VCaP (cell line): ENCODE measurements at regions not wholly inside any gene's neighbourhood (a gene's known extent, or its start where the extent isn't known, plus 50 kb on each side); places are given as distances from the start of the nearest gene placed in this dataset.
A peak's percentile ranks its signal among the peaks of the same experiment; 100 is the strongest.

Experiments
- H3K27ac ChIP-seq: fragments of 450-650 bp; 2 replicates; pipeline ENCODE4 v1.5.1; 2017
- TF ChIP-seq, protein P1 (sequence below): fragments of 450-650 bp; conservative IDR thresholded peaks from 2 replicates; pipeline ENCODE4 v1.5.1; 2017; ENCODE audit warnings: mild to moderate bottlenecking, moderate library complexity

DNA sequence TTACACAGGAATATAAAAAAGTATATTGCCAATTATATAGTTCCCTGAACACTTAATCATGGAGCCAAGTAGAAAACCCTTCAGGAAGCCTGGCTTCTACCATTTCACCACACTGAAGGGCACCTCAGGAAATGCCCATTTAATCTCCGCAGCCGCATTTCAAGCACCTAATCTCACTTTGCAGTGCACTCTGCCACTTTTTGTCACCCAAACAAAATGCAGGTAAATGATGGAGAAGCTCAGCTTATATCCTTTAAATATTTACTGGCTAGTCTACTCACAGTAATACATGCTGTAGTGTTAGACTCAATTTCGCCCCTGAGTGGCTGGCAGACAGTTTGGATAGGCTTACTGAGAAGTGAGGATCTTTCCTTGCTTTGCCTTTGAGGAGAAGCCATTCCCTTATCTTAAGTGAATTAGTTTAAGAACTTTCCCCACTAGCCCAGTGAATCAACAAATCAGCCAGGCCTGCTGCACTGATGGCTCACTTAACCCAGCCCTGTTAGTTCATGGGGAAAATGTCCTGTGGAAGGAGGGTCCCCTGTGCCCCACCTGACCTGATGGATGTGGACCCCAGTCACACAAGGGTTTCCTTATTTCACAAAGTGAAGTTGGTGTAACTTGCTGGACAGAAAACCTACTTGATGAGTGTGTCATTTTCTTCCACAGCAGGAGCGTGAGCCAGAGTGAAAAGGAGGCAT is 209.7 kb downstream of the CAAP1 start:
- peak overlapping the region; percentile 54 for H3K27ac ChIP-seq
- TF ChIP-seq, protein P1, sequence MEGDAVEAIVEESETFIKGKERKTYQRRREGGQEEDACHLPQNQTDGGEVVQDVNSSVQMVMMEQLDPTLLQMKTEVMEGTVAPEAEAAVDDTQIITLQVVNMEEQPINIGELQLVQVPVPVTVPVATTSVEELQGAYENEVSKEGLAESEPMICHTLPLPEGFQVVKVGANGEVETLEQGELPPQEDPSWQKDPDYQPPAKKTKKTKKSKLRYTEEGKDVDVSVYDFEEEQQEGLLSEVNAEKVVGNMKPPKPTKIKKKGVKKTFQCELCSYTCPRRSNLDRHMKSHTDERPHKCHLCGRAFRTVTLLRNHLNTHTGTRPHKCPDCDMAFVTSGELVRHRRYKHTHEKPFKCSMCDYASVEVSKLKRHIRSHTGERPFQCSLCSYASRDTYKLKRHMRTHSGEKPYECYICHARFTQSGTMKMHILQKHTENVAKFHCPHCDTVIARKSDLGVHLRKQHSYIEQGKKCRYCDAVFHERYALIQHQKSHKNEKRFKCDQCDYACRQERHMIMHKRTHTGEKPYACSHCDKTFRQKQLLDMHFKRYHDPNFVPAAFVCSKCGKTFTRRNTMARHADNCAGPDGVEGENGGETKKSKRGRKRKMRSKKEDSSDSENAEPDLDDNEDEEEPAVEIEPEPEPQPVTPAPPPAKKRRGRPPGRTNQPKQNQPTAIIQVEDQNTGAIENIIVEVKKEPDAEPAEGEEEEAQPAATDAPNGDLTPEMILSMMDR: no peak

DNA sequence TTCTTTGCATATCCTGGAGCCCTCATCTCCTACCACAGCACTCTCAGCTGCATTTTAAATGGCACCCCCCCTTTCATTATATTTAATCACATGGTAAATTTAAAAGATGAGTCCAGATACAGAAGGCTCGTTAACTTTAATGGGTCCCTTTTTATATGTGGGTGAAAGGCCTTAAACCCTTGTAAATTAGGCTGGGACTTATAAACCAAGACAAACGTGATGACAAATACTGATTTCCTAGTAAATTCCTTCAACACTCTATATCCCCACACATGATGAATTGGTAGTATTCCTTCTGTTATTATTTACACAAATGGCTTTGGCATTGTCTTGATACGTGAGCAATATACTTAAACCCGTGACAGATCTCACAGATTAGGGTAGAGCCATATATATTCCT is 210.6 kb downstream of the CAAP1 start:
- peak overlapping the region; percentile 54 for H3K27ac ChIP-seq
- TF ChIP-seq, protein P1: no peak

DNA sequence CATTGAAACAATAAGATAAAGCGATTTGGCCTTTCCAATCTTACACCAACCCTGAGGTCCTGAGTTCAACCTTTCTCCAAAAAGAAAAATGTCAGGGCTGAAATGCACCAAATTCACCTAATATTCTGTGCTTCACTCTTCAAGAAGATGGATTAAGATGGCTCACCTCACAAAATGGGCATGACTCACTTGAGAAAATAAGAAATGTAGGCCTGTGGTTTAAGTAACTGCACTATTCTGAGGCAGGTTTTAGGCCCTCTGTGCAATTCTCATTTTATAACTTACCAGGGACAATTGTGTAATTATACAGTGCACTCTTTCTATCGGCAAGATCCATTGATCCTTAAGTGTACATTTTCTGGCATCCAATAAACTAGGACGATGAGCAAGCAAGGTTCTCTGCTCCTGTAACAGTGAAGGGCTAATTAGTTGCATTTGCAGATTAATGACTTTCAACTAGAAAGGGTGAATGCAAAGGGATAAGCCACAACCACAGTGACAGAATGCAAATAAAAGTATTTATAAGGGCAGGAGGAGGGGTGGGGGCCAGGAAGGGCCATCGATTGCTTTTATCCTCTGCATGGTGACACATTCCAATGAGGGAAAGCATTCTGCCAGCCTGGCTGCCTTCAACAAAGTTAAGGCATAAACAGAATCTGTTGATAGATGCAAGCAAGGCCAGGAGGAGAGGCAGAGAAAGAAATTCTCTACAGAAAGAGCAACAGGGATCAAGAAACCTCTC is 214.5 kb downstream of the CAAP1 start:
- no peak overlapping the region for H3K27ac ChIP-seq

DNA sequence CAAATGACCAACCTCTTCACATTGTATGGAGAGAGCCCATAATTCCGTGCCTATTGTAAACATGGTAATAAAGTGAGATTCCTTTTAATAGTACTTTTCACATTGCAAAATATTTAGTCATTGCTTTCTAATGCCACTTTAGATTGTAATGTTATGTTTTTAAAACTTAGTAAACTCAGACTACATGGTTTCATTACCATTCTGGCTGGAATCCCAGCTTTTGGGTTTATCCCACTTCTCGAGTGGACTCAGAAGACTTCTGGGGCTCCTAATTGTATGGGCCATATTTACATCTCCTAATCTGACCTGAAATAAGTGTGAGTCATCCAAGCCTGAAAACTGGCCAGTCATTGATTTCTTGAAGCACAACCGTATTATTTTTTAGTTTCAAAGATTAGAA is 217.6 kb downstream of the CAAP1 start:
- no peak overlapping the region for H3K27ac ChIP-seq
- TF ChIP-seq, protein P1: no peak

More for the DNA sequence above, 214.5 kb downstream of the CAAP1 start:
- TF ChIP-seq, protein P1: no peak

DNA sequence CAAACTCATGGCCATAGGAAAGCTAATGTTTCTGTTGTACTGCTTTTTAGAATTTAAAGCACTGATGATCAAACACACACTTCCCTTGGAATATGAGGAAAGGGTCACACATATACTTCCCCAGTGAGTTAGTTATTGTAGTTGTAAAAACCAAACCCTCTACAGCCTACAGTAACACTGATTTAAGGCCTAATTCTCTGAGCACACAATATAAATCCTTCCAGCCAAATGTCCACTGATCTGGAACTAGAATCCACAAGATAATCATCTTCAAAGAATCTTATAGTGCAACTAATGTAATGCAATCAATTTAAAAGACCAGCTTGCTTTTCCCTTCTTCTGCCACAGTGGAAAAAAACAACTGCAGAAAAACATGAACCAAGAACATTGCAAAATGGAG is 219.3 kb downstream of the CAAP1 start:
- TF ChIP-seq, protein P1: no peak
- H3K27ac ChIP-seq: peak overlapping the region; percentile 31; the same call in 1 of the 2 replicates

DNA sequence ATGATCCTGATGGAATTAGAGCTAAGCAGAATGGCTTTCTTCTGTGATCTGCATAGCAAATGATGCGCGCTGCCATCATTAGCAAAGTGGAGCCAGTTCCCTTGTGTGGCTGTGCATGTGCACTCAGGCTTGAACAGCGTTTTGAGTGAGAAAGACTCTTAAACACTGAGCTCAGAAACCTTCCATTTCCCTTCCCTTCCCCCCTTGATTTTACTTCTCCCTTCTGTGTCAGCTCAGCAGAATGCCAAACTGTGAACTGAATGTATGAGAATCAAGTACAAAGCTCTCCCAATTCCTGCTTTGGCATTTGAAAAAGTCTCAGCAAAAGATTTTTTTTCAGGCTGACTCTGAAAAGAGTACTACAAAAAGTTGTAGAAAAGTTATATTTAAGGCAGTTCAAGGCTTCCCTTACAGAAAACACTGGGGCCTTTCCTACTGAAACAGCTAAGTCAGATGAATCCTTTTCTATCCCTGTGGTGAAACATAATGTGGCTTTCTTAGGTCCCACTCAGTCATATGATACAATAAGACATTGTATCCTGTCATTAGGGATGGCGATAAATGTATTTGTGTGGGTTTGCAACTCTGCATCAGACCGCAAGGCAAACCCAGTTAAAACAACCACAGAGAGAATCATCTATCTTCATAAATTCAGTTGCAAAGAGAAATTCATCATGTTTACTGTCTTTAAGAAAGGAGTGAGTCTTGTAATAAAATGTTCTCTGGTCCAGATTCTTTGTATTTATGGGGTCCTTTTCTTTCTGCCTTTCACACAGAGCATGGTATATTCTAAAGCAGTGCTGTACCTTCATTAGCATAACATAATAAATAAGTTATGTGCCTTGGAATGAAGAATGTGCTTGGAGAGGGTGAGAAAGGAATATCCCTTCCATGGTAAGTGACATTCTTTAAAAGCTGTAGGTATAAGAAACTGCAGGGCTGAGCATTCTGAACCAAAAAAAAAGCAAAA is 222.6 kb downstream of the CAAP1 start:
- no peak overlapping the region for H3K27ac ChIP-seq
- TF ChIP-seq, protein P1: no peak

DNA sequence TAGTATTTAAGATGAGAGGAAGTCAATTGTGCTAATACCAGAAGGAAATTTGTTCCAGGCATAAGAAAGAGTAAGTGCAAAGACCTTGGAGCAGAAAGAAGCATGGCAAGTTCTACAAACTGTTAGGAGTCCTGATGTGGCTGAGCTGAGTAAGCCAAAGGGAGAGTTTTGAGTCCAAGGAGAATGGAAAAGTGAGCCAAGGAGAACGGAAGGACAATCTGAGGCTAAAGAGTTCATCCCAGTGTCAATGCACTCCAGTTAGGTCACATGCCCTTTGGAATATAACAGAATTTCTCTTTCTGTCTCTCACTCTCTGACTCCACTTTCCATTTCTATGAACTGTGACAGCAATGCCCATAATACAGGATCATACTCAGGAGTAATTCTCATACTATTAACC is 224.7 kb downstream of the CAAP1 start:
- H3K27ac ChIP-seq: no peak overlapping the region
- TF ChIP-seq, protein P1: no peak
